ENCODE measurements at regions not wholly inside any gene's neighbourhood (a gene's known extent, or its start where the extent isn't known, plus 50 kb on each side); places are given as distances from the start of the nearest gene placed in this dataset.

DNA sequence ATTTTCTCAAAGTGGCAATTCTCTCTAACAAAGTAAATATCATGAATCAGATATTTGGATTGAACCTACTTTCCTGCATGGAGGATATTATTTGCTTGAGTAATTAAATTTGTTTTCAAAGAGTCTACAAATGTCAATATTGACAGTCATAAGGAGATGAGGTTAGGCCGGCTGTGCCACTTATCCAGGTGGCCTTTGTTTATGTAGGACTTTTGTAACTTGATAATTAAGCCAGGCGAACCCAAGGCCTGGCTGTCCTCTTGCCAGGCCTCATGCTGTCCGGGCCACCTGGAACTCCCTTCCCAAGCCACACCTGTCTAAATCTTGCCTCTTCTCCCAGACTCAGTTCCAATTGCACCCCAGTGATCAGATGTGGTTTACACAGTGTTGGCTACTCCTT, 255.2 kb downstream of the ACKR3 start:
- no peaks in the 10 kb centered on the region for H3K36me3 ChIP-seq (ENCODE audit: control insufficient read depth in 2 of 4, insufficient read depth in 4 of 4, low read length in 3 of 4)
- H2AK5ac ChIP-seq (ENCODE audit: low read depth, low read length): no peak overlapping the region
- H3K9ac ChIP-seq (replicated peaks in 1 of 4; ENCODE audit: extremely low read depth in 1 of 4, low read depth in 3 of 4, low read length in 3 of 4): no peak overlapping the region
- H2BK120ac ChIP-seq (replicated peaks; ENCODE audit: low read depth, low read length): no peak overlapping the region
- no peak overlapping the region for H2BK15ac ChIP-seq (ENCODE audit: low read length)
- no peaks in the 10 kb centered on the region for H4K20me1 ChIP-seq (replicated peaks in 1 of 2; ENCODE audit: control insufficient read depth in 1 of 2, insufficient read depth in 2 of 2, low read length in 2 of 2)
- CTCF ChIA-PET (ENCODE audit: partially characterized antibody): interaction anchor here (1.0 to 1.3 kb wide), 2 partner anchors 114 to 247 kb away, joined by 3 to 4 read pairs; no protein-coding TSS in a partner anchor
- no peak overlapping the region for H3K18ac ChIP-seq (ENCODE audit: extremely low read depth, low read length)
- no peak overlapping the region for H3K4ac ChIP-seq (replicated peaks; ENCODE audit: insufficient read length, low read depth, low read length)
- H3K9me3 ChIP-seq (ENCODE audit: insufficient read depth in 2 of 2, low read depth in 1 of 2, low read length in 1 of 2): no peaks in the 10 kb centered on the region
- H3K23me2 ChIP-seq (ENCODE audit: low read depth, low read length): no peaks in the 10 kb centered on the region
- no peak overlapping the region for H4K8ac ChIP-seq (ENCODE audit: extremely low read depth, insufficient read depth, low read length)
- POLR2A ChIA-PET (ENCODE audit: partially characterized antibody): no interaction called here
- H3K23ac ChIP-seq (ENCODE audit: insufficient read length): no peak overlapping the region
- no peaks in the 10 kb centered on the region; a peak in 1 of 7 replicates for H3K27me3 ChIP-seq (replicated peaks in 1 of 4; ENCODE audit: control insufficient read depth in 3 of 4, extremely low read depth in 1 of 4, insufficient read depth in 3 of 4, low read length in 3 of 4)
- FAIRE-seq (no peak), DNase-seq (ENCODE audit: low read depth in 1 of 2, low spot score in 2 of 2) (no peak)
- no peak overlapping the region for H4K5ac ChIP-seq (ENCODE audit: insufficient read length, low read depth, low read length)
- H2BK20ac ChIP-seq (ENCODE audit: low read length): no peak overlapping the region
- no peak overlapping the region for H3K14ac ChIP-seq (ENCODE audit: insufficient read length)
- H4K91ac ChIP-seq (replicated peaks; ENCODE audit: insufficient read length, low read length): no peak overlapping the region
- H3K27ac ChIP-seq (ENCODE audit: low read depth, low read length): no peak overlapping the region
- no peak overlapping the region for H2BK12ac ChIP-seq (ENCODE audit: low read depth, low read length)
- no peak overlapping the region for H3K4me2 ChIP-seq (ENCODE audit: insufficient read depth in 1 of 2, low read depth in 2 of 2, low read length in 2 of 2)
- no peaks in the 10 kb centered on the region for H3K79me1 ChIP-seq (ENCODE audit: low read depth, low read length)
- no peak overlapping the region for H2BK5ac ChIP-seq (ENCODE audit: low read depth, low read length)
- H3K4me1 ChIP-seq (replicated peaks in 1 of 4; ENCODE audit: control insufficient read depth in 3 of 4, insufficient read depth in 4 of 4, low read length in 3 of 4): peaks cover 6 to 30% (median 25%) of the 10 kb centered on the region in 4 experiments
- H2AFZ ChIP-seq (ENCODE audit: low read length): no peak overlapping the region
- no peak overlapping the region for H3K4me3 ChIP-seq (ENCODE audit: extremely low read depth in 1 of 4, insufficient read depth in 2 of 4, low read depth in 3 of 4, low read length in 4 of 4)
- H3K79me2 ChIP-seq (ENCODE audit: control insufficient read depth in 1 of 2, insufficient read depth in 2 of 2, low read length in 2 of 2): no peaks in the 10 kb centered on the region
- H3K56ac ChIP-seq (replicated peaks; ENCODE audit: insufficient read length, low read depth, low read length): no peak overlapping the region
- 73% methylated on average over 3 of the region's 3 CpGs; no CpG with 5 or more reads in 1 of the 2 experiments for WGBS, 2 experiments (ENCODE audit: extremely low coverage in 1 of 2, insufficient coverage in 1 of 2, insufficient read length in 1 of 2, insufficient replicate concordance in 2 of 2, low coverage in 1 of 2, low lambda C conversion rate in 2 of 2, missing lambda C conversion rate in 1 of 2)
- no peak for TF ChIP-seq CHD2 (IDR thresholded peaks at IDR 0.05; ENCODE audit: low read length)
- TF ChIP-seq, protein P1, sequence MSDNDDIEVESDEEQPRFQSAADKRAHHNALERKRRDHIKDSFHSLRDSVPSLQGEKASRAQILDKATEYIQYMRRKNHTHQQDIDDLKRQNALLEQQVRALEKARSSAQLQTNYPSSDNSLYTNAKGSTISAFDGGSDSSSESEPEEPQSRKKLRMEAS (IDR thresholded peaks at IDR 0.05): no peak
- TF ChIP-seq, protein P2, sequence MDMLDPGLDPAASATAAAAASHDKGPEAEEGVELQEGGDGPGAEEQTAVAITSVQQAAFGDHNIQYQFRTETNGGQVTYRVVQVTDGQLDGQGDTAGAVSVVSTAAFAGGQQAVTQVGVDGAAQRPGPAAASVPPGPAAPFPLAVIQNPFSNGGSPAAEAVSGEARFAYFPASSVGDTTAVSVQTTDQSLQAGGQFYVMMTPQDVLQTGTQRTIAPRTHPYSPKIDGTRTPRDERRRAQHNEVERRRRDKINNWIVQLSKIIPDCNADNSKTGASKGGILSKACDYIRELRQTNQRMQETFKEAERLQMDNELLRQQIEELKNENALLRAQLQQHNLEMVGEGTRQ (IDR thresholded peaks at IDR 0.05; ENCODE audit: low read length): no peak
- TF ChIP-seq SIRT6 (IDR thresholded peaks at IDR 0.05; ENCODE audit: low read length): no peak
- TF ChIP-seq TBP (IDR thresholded peaks at IDR 0.05; ENCODE audit: low read depth, low read length): no peak
- no peak for TF ChIP-seq RFX5 (IDR thresholded peaks at IDR 0.05; ENCODE audit: borderline replicate concordance, low read depth, low read length)
- no peak for TF ChIP-seq RAD21 (IDR thresholded peaks at IDR 0.05 in 1 of 2, conservative IDR thresholded peaks at IDR 0.05 in 1 of 2; ENCODE audit: low read depth in 2 of 2, low read length in 2 of 2)
- no peak for TF ChIP-seq SIN3A (conservative IDR thresholded peaks at IDR 0.05 in 1 of 2, IDR thresholded peaks at IDR 0.05 in 1 of 2; ENCODE audit: low read depth in 1 of 2, low read length in 2 of 2)
- TF ChIP-seq JUND (IDR thresholded peaks at IDR 0.05; ENCODE audit: low read length): no peak
- no peak for TF ChIP-seq PHF8 (conservative IDR thresholded peaks at IDR 0.05; ENCODE audit: low read depth, low read length)
- no peak for TF ChIP-seq NRF1 (IDR thresholded peaks at IDR 0.05; ENCODE audit: low read depth, low read length)
- TF ChIP-seq YY1 (IDR thresholded peaks at IDR 0.05; ENCODE audit: low read depth, low read length): no peak
- no peak for TF ChIP-seq CHD1 (IDR thresholded peaks at IDR 0.05; ENCODE audit: low read depth, low read length)

Measured in H1 (cell line).